Kidney (tissue), 13 donors: ENCODE measurements at regions not wholly inside any gene's neighbourhood (a gene's known extent, or its start where the extent isn't known, plus 50 kb on each side); places are given as distances from the start of the nearest gene placed in this dataset.

Experiments
- DNase-seq, 5 donors: peaks; one replicate each; pipeline ENCODE4 v3.0.0-alpha.2; 2013 to 2020
- FAIRE-seq: peaks from 2 replicates; lab custom pipeline; 2012; peaks lifted over from hg19 to GRCh38; lab: Jason Lieb, UNC
- H3K27ac ChIP-seq, 2 donors: one replicate each; pipeline ENCODE4 v1.7.0; 2013; ENCODE audit warnings: low read depth in 2 of 2, low read length in 2 of 2, inconsistent platforms in 1 of 2
- H3K27me3 ChIP-seq: one replicate; pipeline ENCODE4 v1.7.1; 2013; ENCODE audit warnings: low read length, inconsistent platforms; ENCODE audit not compliant: control insufficient read depth, insufficient read depth
- H3K36me3 ChIP-seq, 3 donors: one replicate each; pipeline versions ENCODE4 v1.7.0 to v1.7.1; 2013; ENCODE audit warnings: low read length in 3 of 3, control low read depth in 1 of 3, inconsistent platforms in 1 of 3; ENCODE audit not compliant: insufficient read depth in 3 of 3, control insufficient read depth in 2 of 3
- H3K4me1 ChIP-seq, 3 donors: one replicate each; pipeline versions ENCODE4 v1.7.0 to v1.7.1; 2013; ENCODE audit warnings: low read length in 3 of 3, inconsistent platforms in 1 of 3, low read depth in 1 of 3; ENCODE audit not compliant: control insufficient read depth in 2 of 3, insufficient read depth in 2 of 3
- H3K4me3 ChIP-seq, 3 donors: one replicate each; pipeline versions ENCODE4 v1.7.0 to v1.8.1; 2013; ENCODE audit warnings: low read length in 3 of 3, control low read depth in 1 of 3, inconsistent platforms in 1 of 3
- H3K9ac ChIP-seq, 3 donors: one replicate each; pipeline versions ENCODE4 v1.7.0 to v1.7.1; 2013; ENCODE audit warnings: low read length in 3 of 3, control low read depth in 1 of 3, inconsistent platforms in 1 of 3
- H3K9me3 ChIP-seq, 3 donors: one replicate each; pipeline versions ENCODE4 v1.7.0 to v1.7.1; 2013; ENCODE audit warnings: low read length in 3 of 3, control low read depth in 1 of 3, inconsistent platforms in 1 of 3; ENCODE audit not compliant: control insufficient read depth in 2 of 3, insufficient read depth in 1 of 3
- intact Hi-C: fragments of 100-400 bp; cut with DNase I; formaldehyde crosslinking; loops from one replicate; pipeline ENCODE4 v1.11.1; 2022
- TF ChIP-seq, protein P1 (sequence below): IDR thresholded peaks from 3 replicates; pipeline ENCODE4 v1.5.1; 2012; ENCODE audit warnings: mild to moderate bottlenecking, moderate library complexity, borderline replicate concordance; ENCODE audit not compliant: insufficient read depth; ENCODE audit errors: extremely low read depth
- donor health status: control.
- donor health status: control.
- donor health status: control.
- donor health status: control.
- donor health status: control.
- donor health status: DM: yes; HTN: yes; CAD: no.
- donor health status: Normal renal cell carcinoma (clear cell type).

DNA sequence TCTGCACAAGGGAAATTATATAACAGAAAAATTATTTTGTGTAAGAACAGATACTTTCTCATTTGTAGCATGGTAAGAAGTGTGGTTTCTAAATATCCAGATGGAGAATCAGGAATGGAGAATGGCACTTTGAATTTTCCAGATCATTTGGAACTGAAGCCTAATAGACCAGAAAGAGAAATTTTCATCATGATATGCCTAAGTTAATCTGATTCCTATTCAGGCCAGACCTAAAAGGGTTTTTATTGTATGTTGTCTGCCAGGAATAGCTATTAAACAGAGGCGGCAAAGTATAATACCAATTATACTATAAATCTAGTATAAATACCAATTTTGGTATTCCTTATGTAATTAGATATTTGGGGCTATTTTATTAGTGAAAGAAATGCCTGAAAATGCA lies 382.7 kb upstream of the FAR2 start:
- no peak overlapping the region for H3K9ac ChIP-seq
- TF ChIP-seq, protein P1, sequence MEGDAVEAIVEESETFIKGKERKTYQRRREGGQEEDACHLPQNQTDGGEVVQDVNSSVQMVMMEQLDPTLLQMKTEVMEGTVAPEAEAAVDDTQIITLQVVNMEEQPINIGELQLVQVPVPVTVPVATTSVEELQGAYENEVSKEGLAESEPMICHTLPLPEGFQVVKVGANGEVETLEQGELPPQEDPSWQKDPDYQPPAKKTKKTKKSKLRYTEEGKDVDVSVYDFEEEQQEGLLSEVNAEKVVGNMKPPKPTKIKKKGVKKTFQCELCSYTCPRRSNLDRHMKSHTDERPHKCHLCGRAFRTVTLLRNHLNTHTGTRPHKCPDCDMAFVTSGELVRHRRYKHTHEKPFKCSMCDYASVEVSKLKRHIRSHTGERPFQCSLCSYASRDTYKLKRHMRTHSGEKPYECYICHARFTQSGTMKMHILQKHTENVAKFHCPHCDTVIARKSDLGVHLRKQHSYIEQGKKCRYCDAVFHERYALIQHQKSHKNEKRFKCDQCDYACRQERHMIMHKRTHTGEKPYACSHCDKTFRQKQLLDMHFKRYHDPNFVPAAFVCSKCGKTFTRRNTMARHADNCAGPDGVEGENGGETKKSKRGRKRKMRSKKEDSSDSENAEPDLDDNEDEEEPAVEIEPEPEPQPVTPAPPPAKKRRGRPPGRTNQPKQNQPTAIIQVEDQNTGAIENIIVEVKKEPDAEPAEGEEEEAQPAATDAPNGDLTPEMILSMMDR: no peak
- FAIRE-seq (no peak), DNase-seq (no peak)
- no peak overlapping the region for H3K4me3 ChIP-seq
- H3K4me1 ChIP-seq: no peaks in the 10 kb centered on the region
- H3K9me3 ChIP-seq: no peaks in the 10 kb centered on the region
- no peaks in the 10 kb centered on the region for H3K36me3 ChIP-seq
- no peak overlapping the region for H3K27ac ChIP-seq
- intact Hi-C loops: no loop called here
- H3K27me3 ChIP-seq: no peaks in the 10 kb centered on the region

DNA sequence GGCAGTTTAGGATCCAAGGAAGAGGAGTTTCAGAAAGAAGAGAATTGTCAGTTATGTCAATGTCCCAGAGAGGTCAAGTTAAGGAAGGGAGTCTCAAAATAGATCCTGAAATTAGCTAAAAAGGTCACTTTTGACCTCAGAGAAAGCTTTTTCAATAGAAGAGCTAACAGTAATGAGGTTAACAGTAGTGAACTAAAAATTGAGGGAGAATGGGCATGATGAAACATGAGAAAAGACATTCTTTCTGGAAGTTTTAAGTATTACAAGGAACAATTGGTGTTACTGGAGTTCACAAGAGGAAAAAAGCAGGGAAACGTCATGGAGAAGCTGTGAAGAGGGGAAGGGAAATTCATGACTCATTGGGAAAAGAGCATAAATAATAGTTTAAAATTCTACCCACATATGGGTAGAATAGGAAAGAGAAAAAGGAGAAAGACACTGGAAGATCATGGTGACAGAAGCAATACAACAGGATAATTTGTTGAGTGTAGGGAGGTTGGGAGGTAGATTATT lies 381.2 kb upstream of the FAR2 start:
- no peaks in the 10 kb centered on the region for H3K4me1 ChIP-seq
- H3K36me3 ChIP-seq: no peaks in the 10 kb centered on the region
- H3K27ac ChIP-seq: no peak overlapping the region
- TF ChIP-seq, protein P1: no peak
- no peak for DNase-seq
- H3K9me3 ChIP-seq: no peaks in the 10 kb centered on the region
- intact Hi-C loops: no loop called here
- no peak for FAIRE-seq
- no peaks in the 10 kb centered on the region for H3K27me3 ChIP-seq
- no peak overlapping the region for H3K9ac ChIP-seq
- H3K4me3 ChIP-seq: no peak overlapping the region

DNA sequence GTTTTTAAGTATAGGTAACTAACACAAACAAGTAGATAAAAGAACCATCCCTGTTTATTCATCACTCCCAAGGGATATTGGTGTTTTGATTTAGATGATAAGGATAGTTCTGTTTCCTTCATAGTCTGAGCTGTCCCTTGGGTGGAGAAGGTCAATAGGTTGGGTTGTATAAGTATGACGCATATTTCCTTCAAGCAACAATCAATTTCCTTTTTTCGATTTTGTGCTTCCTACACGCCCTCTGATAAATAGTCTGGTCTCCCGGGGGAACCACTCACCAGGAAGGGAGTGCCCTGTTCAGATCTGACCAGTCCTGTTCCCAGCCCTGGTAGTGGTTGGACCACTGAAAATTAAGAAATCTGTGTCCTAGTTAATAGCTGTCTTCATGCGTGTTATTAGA lies 378.8 kb upstream of the FAR2 start:
- Histone ChIP-seq H3K27me3 (no peaks in the 10 kb centered on the region), H3K4me3 (no peak overlapping the region), H3K9me3 (no peaks in the 10 kb centered on the region), H3K4me1 (no peaks in the 10 kb centered on the region), H3K36me3 (no peaks in the 10 kb centered on the region), H3K9ac (no peak overlapping the region), H3K27ac (no peak overlapping the region)
- intact Hi-C loops: no loop called here
- TF ChIP-seq, protein P1: no peak
- DNase-seq: no peak
- no peak for FAIRE-seq

DNA sequence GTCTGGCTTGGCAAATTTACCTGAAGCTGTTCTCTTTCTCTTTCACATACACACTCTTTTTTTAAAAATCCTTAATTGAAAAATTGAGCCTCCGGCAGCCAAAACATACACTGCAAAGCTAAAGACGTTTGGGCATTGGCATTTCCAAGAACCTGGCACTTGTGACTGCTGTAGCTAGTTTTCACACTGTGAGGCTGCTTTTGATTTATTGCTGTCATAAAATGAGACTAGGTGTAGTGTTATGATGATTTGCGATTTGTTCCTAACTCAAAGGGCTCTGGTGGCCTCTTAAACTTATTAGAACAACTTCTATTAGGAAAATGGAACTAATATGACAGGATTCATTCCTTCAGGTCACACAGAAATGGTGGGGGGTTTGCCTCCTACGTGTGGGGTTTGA lies 377.1 kb upstream of the FAR2 start:
- Histone ChIP-seq H3K9me3 (no peaks in the 10 kb centered on the region), H3K4me3 (no peak overlapping the region), H3K9ac (no peak overlapping the region), H3K36me3 (no peaks in the 10 kb centered on the region), H3K4me1 (no peaks in the 10 kb centered on the region), H3K27ac (no peak overlapping the region), H3K27me3 (no peaks in the 10 kb centered on the region)
- intact Hi-C loops: no loop called here
- TF ChIP-seq, protein P1: no peak
- FAIRE-seq (no peak), DNase-seq (no peak)
